ENCODE measurements at regions not wholly inside any gene's neighbourhood (a gene's known extent, or its start where the extent isn't known, plus 50 kb on each side); places are given as distances from the start of the nearest gene placed in this dataset.

GRCh38 chr11:122181893-122182292 lies 65.9 kb upstream of the BLID start:
- TF ChIP-seq EP300 (IDR thresholded peaks at IDR 0.05) (no peak), POLR2A (IDR thresholded peaks at IDR 0.05) (no peak), POLR2AphosphoS5 (IDR thresholded peaks at IDR 0.05) (no peak), CTCF (IDR thresholded peaks at IDR 0.05) (no peak)

GRCh38 chr11:122181372-122181771 lies 65.4 kb upstream of the BLID start:
- ATAC-seq = no peak
- H3K9me3 ChIP-seq = peaks cover 0 to 15% (median 0%) of the 10 kb centered on the region in 3 donors
- no peak overlapping the region for H3K4me3 ChIP-seq
- no peaks in the 10 kb centered on the region for H3K36me3 ChIP-seq
- H3K27ac ChIP-seq = peak overlapping the region; percentile 31 to 78 (median 72)
- peaks cover 9 to 46% (median 17%) of the 10 kb centered on the region in 3 donors for H3K4me1 ChIP-seq
- no peak for TF ChIP-seq POLR2A (IDR thresholded peaks at IDR 0.05)
- TF ChIP-seq POLR2AphosphoS5 (IDR thresholded peaks at IDR 0.05) = no peak
- no peak for TF ChIP-seq CTCF (IDR thresholded peaks at IDR 0.05)
- TF ChIP-seq EP300 (IDR thresholded peaks at IDR 0.05) = no peak
- 16 to 31% methylated on average over 1 of the region's 1 CpG for WGBS, 2 donors (ENCODE audit: low coverage in 1 of 2)
- no peaks in the 10 kb centered on the region for H3K27me3 ChIP-seq

More at GRCh38 chr11:122181893-122182292, 65.9 kb upstream of the BLID start:
- Histone ChIP-seq H3K27ac (peak overlapping the region in 3 of 4 donors; percentile 1 to 73 (median 71)), H3K4me3 (no peak overlapping the region), H3K4me1 (peaks cover 9 to 45% (median 17%) of the 10 kb centered on the region in 3 donors), H3K27me3 (no peaks in the 10 kb centered on the region), H3K9me3 (peaks cover 0 to 17% (median 0%) of the 10 kb centered on the region in 3 donors), H3K36me3 (no peaks in the 10 kb centered on the region)
- WGBS, 2 donors (ENCODE audit: low coverage in 1 of 2) = 89 to 100% methylated on average over 1 of the region's 1 CpG
- no peak for ATAC-seq

GRCh38 chr11:122179961-122180834 lies 64.2 kb upstream of the BLID start:
- Histone ChIP-seq H3K9me3 (peaks cover 0 to 3% (median 0%) of the 10 kb centered on the region in 3 donors), H3K4me1 (peaks cover 9 to 46% (median 17%) of the 10 kb centered on the region in 3 donors), H3K27me3 (no peaks in the 10 kb centered on the region), H3K4me3 (no peak overlapping the region), H3K27ac (peak overlapping the region; percentile 31 to 78 (median 72)), H3K36me3 (no peaks in the 10 kb centered on the region)
- no peak for TF ChIP-seq CTCF (IDR thresholded peaks at IDR 0.05)
- peak; percentile 46 for TF ChIP-seq POLR2AphosphoS5 (IDR thresholded peaks at IDR 0.05)
- 31 to 32% methylated on average over 8 of the region's 8 CpGs for WGBS, 2 donors (ENCODE audit: low coverage in 1 of 2)
- ATAC-seq = peak; percentile 58

- 59 to 75% methylated on average over 2 to 5 of the region's 5 CpGs for WGBS, 2 donors (ENCODE audit: low coverage in 1 of 2)
- Histone ChIP-seq H3K36me3 (no peaks in the 10 kb centered on the region), H3K9me3 (no peaks in the 10 kb centered on the region), H3K4me1 (peaks cover 9 to 46% (median 17%) of the 10 kb centered on the region in 3 donors), H3K27me3 (no peaks in the 10 kb centered on the region), H3K27ac (peak overlapping the region in 2 of 4 donors; percentile 71 to 73), H3K4me3 (no peak overlapping the region)
- ATAC-seq = no peak
- TF ChIP-seq EP300 (IDR thresholded peaks at IDR 0.05) = no peak
- TF ChIP-seq CTCF (IDR thresholded peaks at IDR 0.05) = no peak
- TF ChIP-seq POLR2AphosphoS5 (IDR thresholded peaks at IDR 0.05) = no peak
- TF ChIP-seq POLR2A (IDR thresholded peaks at IDR 0.05) = no peak
Observed at GRCh38 chr11:122178795-122179194, 62.8 kb upstream of the BLID start.

- WGBS, 2 donors (ENCODE audit: low coverage in 1 of 2) = 67 to 85% methylated on average over 1 of the region's 1 CpG
- Histone ChIP-seq H3K27me3 (no peaks in the 10 kb centered on the region), H3K36me3 (no peaks in the 10 kb centered on the region), H3K9me3 (no peaks in the 10 kb centered on the region), H3K27ac (no peak overlapping the region), H3K4me3 (no peak overlapping the region), H3K4me1 (peaks cover 9 to 60% (median 17%) of the 10 kb centered on the region in 3 donors)
- no peak for ATAC-seq
- TF ChIP-seq CTCF (IDR thresholded peaks at IDR 0.05) = no peak
- TF ChIP-seq POLR2A (IDR thresholded peaks at IDR 0.05) = no peak
- no peak for TF ChIP-seq POLR2AphosphoS5 (IDR thresholded peaks at IDR 0.05)
- TF ChIP-seq EP300 (IDR thresholded peaks at IDR 0.05) = no peak
Observed at GRCh38 chr11:122177238-122177637, 61.2 kb upstream of the BLID start.
